PC-3 (cell line): ENCODE measurements at regions not wholly inside any gene's neighbourhood (a gene's known extent, or its start where the extent isn't known, plus 50 kb on each side); places are given as distances from the start of the nearest gene placed in this dataset.

Experiments used
- ATAC-seq: fragments of 200-7000 bp; cut with Tn5 transposase; 2 replicates; pipeline ENCODE4 v1.9.1; 2020; ENCODE audit warnings: mild to moderate bottlenecking, moderate library complexity
- BruUV-seq: library from RNA; stranded (reverse); fragments of 400-500 nt; replicated peaks from 2 replicates; lab custom pipeline; 2021; lab: Mats Ljungman, UMichigan
- CTCF ChIA-PET: fragments of 300-600 bp; sonication (Branson Sonifier 250); formaldehyde crosslinking; loops from one replicate; lab custom pipeline; 2022; ENCODE audit warnings: antibody characterized with exemption; lab: Charles Lee
- POLR2A ChIA-PET: fragments of 300-600 bp; sonication (Branson Sonifier 250); formaldehyde crosslinking; loops from one replicate; lab custom pipeline; 2022; ENCODE audit warnings: antibody characterized with exemption; ENCODE audit not compliant: unreplicated experiment; lab: Charles Lee
- DNase-seq: peaks from one replicate; pipeline ENCODE4 v3.0.0-alpha.2; 2015
- H2AFZ ChIP-seq: fragments of 300-600 bp; sonication (generic); 2 replicates; pipeline ENCODE4 v1.6.0; 2016; ENCODE audit warnings: antibody characterized with exemption, low read length
- H3F3A ChIP-seq: fragments of 300-600 bp; sonication (generic); one replicate; pipeline ENCODE4 v1.6.0; 2017; ENCODE audit warnings: antibody characterized with exemption, low read length, control low read depth, mild to moderate bottlenecking; ENCODE audit not compliant: unreplicated experiment
- H3K27ac ChIP-seq: fragments of 300-600 bp; sonication (generic); 2 replicates; pipeline ENCODE4 v1.5.1; 2016; ENCODE audit warnings: mild to moderate bottlenecking, low read length
- H3K27me3 ChIP-seq: fragments of 300-600 bp; sonication (generic); 2 replicates; pipeline ENCODE4 v1.6.1; 2016; ENCODE audit warnings: low read length, mixed read lengths
- H3K36me3 ChIP-seq: fragments of 300-600 bp; sonication (generic); 2 replicates; pipeline ENCODE4 v1.6.1; 2016; ENCODE audit warnings: low read depth, mixed run types, low read length, mixed read lengths
- H3K4me1 ChIP-seq: fragments of 300-600 bp; sonication (generic); 2 replicates; pipeline ENCODE4 v1.5.1; 2016; ENCODE audit warnings: low read length; ENCODE audit not compliant: insufficient read depth
- H3K4me2 ChIP-seq: fragments of 300-600 bp; sonication (generic); 2 replicates; pipeline ENCODE4 v1.6.0; 2016; ENCODE audit warnings: low read length
- H3K4me3 ChIP-seq: fragments of 300-600 bp; sonication (generic); 2 replicates; pipeline ENCODE4 v1.5.1; 2016; ENCODE audit warnings: mild to moderate bottlenecking, low read length, mixed read lengths
- H3K79me2 ChIP-seq: fragments of 300-600 bp; sonication (generic); 2 replicates; pipeline ENCODE4 v1.6.1; 2017; ENCODE audit warnings: low read length, mixed read lengths
- H3K9ac ChIP-seq: fragments of 300-600 bp; sonication (generic); 2 replicates; pipeline ENCODE4 v1.6.0; 2016; ENCODE audit warnings: mild to moderate bottlenecking, low read length
- H3K9me2 ChIP-seq: fragments of 300-600 bp; sonication (generic); replicated peaks from 2 replicates; pipeline ENCODE4 v1.6.1; 2016; ENCODE audit warnings: mixed run types, low read length, mixed read lengths
- H3K9me3 ChIP-seq: fragments of 300-600 bp; sonication (generic); 2 replicates; pipeline ENCODE4 v1.6.1; 2016; ENCODE audit warnings: low read length, mixed read lengths
- H4K20me1 ChIP-seq: fragments of 300-600 bp; sonication (generic); 2 replicates; pipeline ENCODE4 v1.6.1; 2016; ENCODE audit warnings: low read length, mixed read lengths
- EZH2 ChIP-seq: fragments of 300-600 bp; sonication (generic); IDR thresholded peaks from one replicate; pipeline ENCODE4 v1.6.1; 2017; ENCODE audit warnings: antibody characterized with exemption, mild to moderate bottlenecking, low read length; ENCODE audit not compliant: unreplicated experiment
- EZH2phosphoT487 ChIP-seq: fragments of 300-600 bp; sonication (generic); IDR thresholded peaks from 2 replicates; pipeline ENCODE4 v1.6.1; 2018; ENCODE audit warnings: mild to moderate bottlenecking, antibody characterized with exemption, low read length, borderline replicate concordance
- intact Hi-C: fragments of 100-400 bp; cut with micrococcal nuclease; formaldehyde crosslinking; loops from 2 replicates; pipeline ENCODE4 v1.9.0; 2023
- TF ChIP-seq, protein P1 (sequence below): fragments of 300-600 bp; sonication (generic); conservative IDR thresholded peaks from 2 replicates; pipeline ENCODE4 v1.5.1; 2017; ENCODE audit warnings: antibody characterized with exemption, low read depth, mild to moderate bottlenecking, low read length

DNA sequence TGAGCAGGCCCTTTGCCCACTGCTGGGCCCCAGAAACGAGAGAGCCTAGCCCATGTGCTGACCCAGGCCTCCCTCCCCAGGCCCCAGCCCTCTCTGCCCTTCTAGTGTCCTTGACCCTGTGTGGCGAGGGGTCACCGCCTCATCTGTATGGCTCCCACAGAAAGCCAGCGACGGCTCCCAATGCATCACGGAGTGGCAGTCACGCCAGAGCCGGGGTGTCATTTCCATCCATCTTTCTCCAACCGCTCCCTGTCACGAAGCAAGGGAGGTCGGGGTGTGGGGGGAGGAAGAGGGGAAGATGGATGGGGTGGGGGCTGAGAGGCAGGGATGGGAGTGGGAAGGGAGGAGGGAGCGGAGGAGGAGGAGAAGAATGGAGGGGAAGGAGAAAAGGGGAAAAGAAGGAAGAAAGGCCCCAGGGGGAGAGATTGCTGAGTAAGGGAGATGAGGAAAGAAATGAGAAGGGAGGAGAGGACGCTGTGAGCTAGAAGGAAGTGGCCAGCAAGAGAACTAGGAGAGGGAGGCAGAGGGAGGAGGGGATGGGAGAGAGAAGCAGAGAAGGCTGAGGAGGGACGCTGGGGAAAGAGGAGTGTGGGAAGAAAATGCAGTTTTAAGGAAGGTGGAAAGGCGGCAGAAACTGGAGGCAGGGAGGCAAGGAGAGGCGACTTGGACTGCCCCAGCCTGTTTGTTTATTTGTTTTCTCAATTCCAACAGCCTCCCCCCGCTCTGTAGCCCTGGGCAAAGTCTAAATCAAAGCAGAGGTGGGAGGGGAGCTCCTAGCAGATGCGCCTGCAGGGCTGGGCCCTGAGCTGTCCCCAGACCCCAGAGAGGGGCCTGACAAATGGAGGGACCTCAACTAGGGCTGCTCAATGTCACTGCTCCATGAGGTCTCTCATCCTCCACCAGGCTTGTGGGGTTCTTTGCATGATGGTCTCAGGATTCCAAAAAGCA lies 75.5 kb upstream of the LHX5 start:
- no peaks in the 10 kb centered on the region for H3K9me3 ChIP-seq
- no peak overlapping the region for H3K27ac ChIP-seq
- no peaks in the 10 kb centered on the region for H4K20me1 ChIP-seq
- TF ChIP-seq EZH2phosphoT487 = no peak
- no peak for TF ChIP-seq EZH2
- TF ChIP-seq, protein P1, sequence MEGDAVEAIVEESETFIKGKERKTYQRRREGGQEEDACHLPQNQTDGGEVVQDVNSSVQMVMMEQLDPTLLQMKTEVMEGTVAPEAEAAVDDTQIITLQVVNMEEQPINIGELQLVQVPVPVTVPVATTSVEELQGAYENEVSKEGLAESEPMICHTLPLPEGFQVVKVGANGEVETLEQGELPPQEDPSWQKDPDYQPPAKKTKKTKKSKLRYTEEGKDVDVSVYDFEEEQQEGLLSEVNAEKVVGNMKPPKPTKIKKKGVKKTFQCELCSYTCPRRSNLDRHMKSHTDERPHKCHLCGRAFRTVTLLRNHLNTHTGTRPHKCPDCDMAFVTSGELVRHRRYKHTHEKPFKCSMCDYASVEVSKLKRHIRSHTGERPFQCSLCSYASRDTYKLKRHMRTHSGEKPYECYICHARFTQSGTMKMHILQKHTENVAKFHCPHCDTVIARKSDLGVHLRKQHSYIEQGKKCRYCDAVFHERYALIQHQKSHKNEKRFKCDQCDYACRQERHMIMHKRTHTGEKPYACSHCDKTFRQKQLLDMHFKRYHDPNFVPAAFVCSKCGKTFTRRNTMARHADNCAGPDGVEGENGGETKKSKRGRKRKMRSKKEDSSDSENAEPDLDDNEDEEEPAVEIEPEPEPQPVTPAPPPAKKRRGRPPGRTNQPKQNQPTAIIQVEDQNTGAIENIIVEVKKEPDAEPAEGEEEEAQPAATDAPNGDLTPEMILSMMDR = no peak
- intact Hi-C loops = no loop called here
- H2AFZ ChIP-seq = no peak overlapping the region
- no peak overlapping the region for H3K4me2 ChIP-seq
- no peaks in the 10 kb centered on the region for H3K36me3 ChIP-seq
- H3F3A ChIP-seq = no peaks in the 10 kb centered on the region
- H3K9me2 ChIP-seq = no peaks in the 10 kb centered on the region
- no peaks in the 10 kb centered on the region for H3K79me2 ChIP-seq
- ChIA-PET POLR2A (no interaction called here), CTCF (no interaction called here)
- H3K4me3 ChIP-seq = no peak overlapping the region
- ATAC-seq (no peak), DNase-seq (no peak)
- no TSS peak for BruUV-seq
- H3K9ac ChIP-seq = no peak overlapping the region
- peaks cover 73% of the 10 kb centered on the region for H3K27me3 ChIP-seq
- no peaks in the 10 kb centered on the region for H3K4me1 ChIP-seq

GRCh38 chr12:113537751-113538087 lies 66.0 kb upstream of the LHX5 start:
- Histone ChIP-seq H3K79me2 (no peaks in the 10 kb centered on the region), H3K27ac (no peak overlapping the region), H3K27me3 (peaks cover 83% of the 10 kb centered on the region), H3K9me3 (no peaks in the 10 kb centered on the region), H3K4me3 (no peak overlapping the region), H3K4me2 (no peak overlapping the region), H2AFZ (no peak overlapping the region), H3K4me1 (no peaks in the 10 kb centered on the region), H4K20me1 (no peaks in the 10 kb centered on the region), H3K9me2 (no peaks in the 10 kb centered on the region), H3F3A (no peaks in the 10 kb centered on the region), H3K36me3 (no peaks in the 10 kb centered on the region), H3K9ac (no peak overlapping the region)
- ATAC-seq (0 out of 2 replicates have a peak, but pooled peaks have one; percentile 22), DNase-seq (peak; percentile 43)
- CTCF ChIA-PET = no interaction called here
- no peak for TF ChIP-seq EZH2
- no peak for TF ChIP-seq EZH2phosphoT487
- TF ChIP-seq, protein P1 = no peak
- no TSS peak for BruUV-seq
- intact Hi-C loops = no loop called here
- POLR2A ChIA-PET = no interaction called here

- no TSS peak for BruUV-seq
- no peak overlapping the region for H3K9ac ChIP-seq
- no peaks in the 10 kb centered on the region for H3K79me2 ChIP-seq
- H3K4me3 ChIP-seq = no peak overlapping the region
- ChIA-PET CTCF (no interaction called here), POLR2A (no interaction called here)
- intact Hi-C loops = no loop called here
- ATAC-seq = no peak
- H3F3A ChIP-seq = no peaks in the 10 kb centered on the region
- no peaks in the 10 kb centered on the region for H3K9me3 ChIP-seq
- H3K27me3 ChIP-seq = peaks cover 82% of the 10 kb centered on the region
- no peaks in the 10 kb centered on the region for H4K20me1 ChIP-seq
- TF ChIP-seq EZH2 = no peak
- no peak for TF ChIP-seq EZH2phosphoT487
- TF ChIP-seq, protein P1 = no peak
- no peaks in the 10 kb centered on the region for H3K9me2 ChIP-seq
- no peak overlapping the region for H3K4me2 ChIP-seq
- no peak for DNase-seq
- no peak overlapping the region for H3K27ac ChIP-seq
- no peaks in the 10 kb centered on the region for H3K4me1 ChIP-seq
- H2AFZ ChIP-seq = no peak overlapping the region
- H3K36me3 ChIP-seq = no peaks in the 10 kb centered on the region
Observed at GRCh38 chr12:113537046-113537750, 65.5 kb upstream of the LHX5 start.
